ENCODE measurements at regions not wholly inside any gene's neighbourhood (a gene's known extent, or its start where the extent isn't known, plus 50 kb on each side); places are given as distances from the start of the nearest gene placed in this dataset.

DNA sequence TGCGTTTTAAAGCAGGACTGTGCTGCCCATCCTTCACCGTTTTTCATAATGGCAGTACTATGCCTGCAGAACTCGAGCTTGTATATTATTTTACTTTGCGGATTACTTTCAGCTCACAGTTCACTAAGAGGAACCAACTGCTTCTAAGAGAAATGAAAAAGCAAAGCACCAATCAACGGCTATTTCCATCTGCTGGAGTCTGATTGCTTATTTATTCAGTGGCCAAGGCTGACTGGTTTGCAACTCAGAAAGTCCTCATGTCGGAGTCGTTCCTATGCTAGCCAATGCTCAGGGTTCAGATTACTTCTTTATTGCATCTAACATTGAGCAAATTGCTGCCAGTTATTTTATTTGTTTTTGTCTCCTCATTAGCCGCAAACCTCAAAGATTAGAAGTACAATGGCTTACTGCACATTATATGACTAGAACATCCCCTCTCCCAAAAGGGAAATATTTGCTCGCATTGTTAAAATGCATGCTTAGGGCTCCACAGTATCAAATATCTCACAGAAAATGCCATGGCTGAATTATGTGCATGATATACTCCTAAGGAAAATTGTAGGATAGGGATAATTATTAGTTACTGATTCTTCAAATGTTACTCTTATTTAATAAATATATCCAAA, 1628.2 kb upstream of the ADGRL3 start:
- TF ChIP-seq, protein P1, sequence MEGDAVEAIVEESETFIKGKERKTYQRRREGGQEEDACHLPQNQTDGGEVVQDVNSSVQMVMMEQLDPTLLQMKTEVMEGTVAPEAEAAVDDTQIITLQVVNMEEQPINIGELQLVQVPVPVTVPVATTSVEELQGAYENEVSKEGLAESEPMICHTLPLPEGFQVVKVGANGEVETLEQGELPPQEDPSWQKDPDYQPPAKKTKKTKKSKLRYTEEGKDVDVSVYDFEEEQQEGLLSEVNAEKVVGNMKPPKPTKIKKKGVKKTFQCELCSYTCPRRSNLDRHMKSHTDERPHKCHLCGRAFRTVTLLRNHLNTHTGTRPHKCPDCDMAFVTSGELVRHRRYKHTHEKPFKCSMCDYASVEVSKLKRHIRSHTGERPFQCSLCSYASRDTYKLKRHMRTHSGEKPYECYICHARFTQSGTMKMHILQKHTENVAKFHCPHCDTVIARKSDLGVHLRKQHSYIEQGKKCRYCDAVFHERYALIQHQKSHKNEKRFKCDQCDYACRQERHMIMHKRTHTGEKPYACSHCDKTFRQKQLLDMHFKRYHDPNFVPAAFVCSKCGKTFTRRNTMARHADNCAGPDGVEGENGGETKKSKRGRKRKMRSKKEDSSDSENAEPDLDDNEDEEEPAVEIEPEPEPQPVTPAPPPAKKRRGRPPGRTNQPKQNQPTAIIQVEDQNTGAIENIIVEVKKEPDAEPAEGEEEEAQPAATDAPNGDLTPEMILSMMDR (conservative IDR thresholded peaks at IDR 0.05 in 1 of 2, IDR thresholded peaks at IDR 0.05 in 1 of 2; ENCODE audit: extremely low read depth in 1 of 2, insufficient read depth in 1 of 2, low read depth in 1 of 2, low read length in 2 of 2), result no peak
- no peak for TF ChIP-seq EZH2 (IDR thresholded peaks at IDR 0.05; ENCODE audit: borderline replicate concordance, low read length)

Data from mammary epithelial cell (primary cell).